ENCODE measurements at regions not wholly inside any gene's neighbourhood (a gene's known extent, or its start where the extent isn't known, plus 50 kb on each side); places are given as distances from the start of the nearest gene placed in this dataset.
"Not testable (repeated sequence)": the region's sequence is repeated elsewhere in the genome, so short reads cannot be mapped to it uniquely, and the experiment has no call there.

DNA sequence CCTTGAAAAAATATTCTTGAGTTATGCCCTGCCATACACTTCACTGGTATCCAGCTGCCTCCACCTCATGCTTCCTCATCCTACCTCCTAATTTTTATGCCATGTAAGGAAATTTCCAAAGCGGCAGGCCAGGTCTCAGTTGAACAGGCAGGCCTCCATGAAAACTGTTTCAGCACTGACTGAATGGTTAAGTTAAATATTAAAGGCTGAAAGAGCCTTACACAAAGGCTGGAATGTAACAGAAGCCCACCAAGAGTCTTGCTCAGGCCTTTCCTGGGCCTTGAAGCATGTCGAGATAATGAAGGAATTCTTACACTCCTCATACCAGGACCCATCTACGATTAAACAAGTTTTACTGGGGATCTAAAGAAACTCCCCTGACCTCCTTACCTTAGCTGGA, 359.6 kb upstream of the NOCT start:
- no peak for DNase-seq (ENCODE audit: low spot score)
- in situ Hi-C loops (cut with HindIII; ENCODE audit: low sequenced_read_pairs), result no loop called here

GRCh38 chr4:138655286-138655685, 360.3 kb upstream of the NOCT start:
- peak; percentile 41 for DNase-seq (ENCODE audit: low spot score)
- in situ Hi-C loops (cut with HindIII; ENCODE audit: low sequenced_read_pairs), result no loop called here

DNA sequence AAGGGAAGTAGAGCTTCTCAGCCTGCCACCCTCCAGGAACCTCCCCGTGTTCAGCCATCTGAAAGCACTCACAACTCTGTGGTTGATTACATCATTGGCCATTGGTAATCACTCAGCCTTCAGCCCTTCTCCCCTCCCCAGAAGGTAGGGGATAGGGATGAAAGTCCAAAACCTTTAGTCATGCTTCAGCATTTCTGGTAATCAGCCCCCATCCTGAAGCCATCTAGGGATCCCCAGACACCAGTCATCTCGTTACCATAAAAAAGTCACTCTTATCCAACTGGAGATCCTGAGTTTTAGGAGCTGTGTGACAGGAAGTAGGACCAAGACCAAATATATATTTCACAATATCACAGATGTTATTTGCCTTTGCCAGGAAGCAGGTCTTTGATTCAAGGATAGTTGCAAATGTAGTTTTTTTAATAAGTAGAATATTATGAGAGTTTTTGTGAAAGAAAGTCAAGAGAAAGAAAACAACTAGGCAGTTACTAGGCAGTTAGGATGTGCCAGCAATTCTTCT, 364.6 kb upstream of the NOCT start:
- DNase-seq (ENCODE audit: low spot score), result no peak
- in situ Hi-C loops (cut with HindIII; ENCODE audit: low sequenced_read_pairs), result no loop called here

DNA sequence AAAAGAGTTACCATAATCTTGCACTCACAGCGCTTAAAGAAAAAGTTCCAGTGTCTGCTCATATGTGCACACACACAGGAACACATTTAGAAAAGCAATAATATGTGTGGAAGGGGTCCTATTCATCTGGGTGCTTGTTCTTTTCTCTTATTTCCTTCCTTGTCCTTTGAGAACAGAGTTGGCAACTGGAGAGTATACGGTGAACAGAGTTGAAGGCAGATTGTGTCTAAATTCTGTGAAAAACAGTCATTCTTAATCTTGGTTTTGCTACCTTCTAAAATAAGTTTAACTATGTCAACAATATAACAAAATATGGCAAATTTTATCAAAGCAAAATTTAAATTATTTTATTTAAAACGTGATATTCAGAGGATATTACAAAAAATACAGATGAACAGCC, 365.1 kb upstream of the NOCT start:
- in situ Hi-C loops (cut with HindIII; ENCODE audit: low sequenced_read_pairs), result no loop called here
- DNase-seq (ENCODE audit: low spot score), result no peak

- in situ Hi-C loops (cut with HindIII; ENCODE audit: low sequenced_read_pairs), result no loop called here
- no peak for DNase-seq (ENCODE audit: low spot score)
These were observed 368.1 kb upstream of the NOCT start for GRCh38 chr4:138647433-138647832.

GRCh38 chr4:138646383-138646782, 369.2 kb upstream of the NOCT start:
- DNase-seq (ENCODE audit: low spot score), result no peak
- in situ Hi-C loops (cut with HindIII; ENCODE audit: low sequenced_read_pairs), result no loop called here

DNA sequence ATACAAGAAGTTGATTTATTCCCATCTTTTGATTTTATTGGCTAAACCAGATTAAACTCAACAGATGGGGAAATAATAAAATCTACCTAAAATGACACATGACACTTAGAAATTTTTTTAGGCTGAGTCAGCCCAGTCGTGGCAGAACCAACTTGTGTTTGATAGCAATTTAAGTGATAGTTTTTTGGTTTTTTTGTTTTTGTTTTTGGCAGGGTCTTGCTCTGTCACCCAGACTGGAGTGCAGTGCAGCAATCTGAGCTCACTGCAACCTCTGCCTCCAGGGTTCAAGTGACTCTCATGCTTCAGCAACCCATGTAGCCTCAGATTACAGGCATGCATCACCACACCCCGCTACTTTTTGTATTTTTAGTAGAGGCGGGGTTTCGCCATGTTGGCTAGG, 370.3 kb upstream of the NOCT start:
- no peak for DNase-seq (ENCODE audit: low spot score)
- in situ Hi-C loops (cut with HindIII; ENCODE audit: low sequenced_read_pairs), result no loop called here

GRCh38 chr4:138644322-138644721, 371.3 kb upstream of the NOCT start:
- in situ Hi-C loops (cut with HindIII; ENCODE audit: low sequenced_read_pairs), result no loop called here
- no peak for DNase-seq (ENCODE audit: low spot score)

GRCh38 chr4:138643827-138644226, 371.8 kb upstream of the NOCT start:
- in situ Hi-C loops (cut with HindIII; ENCODE audit: low sequenced_read_pairs), result no loop called here
- no peak for DNase-seq (ENCODE audit: low spot score)

GRCh38 chr4:138639018-138639741, 376.4 kb upstream of the NOCT start:
- DNase-seq (ENCODE audit: low spot score), result no peak
- in situ Hi-C loops (cut with HindIII; ENCODE audit: low sequenced_read_pairs), result no loop called here

GRCh38 chr4:138636781-138637180, 378.8 kb upstream of the NOCT start:
- no peak for DNase-seq (ENCODE audit: low spot score)
- in situ Hi-C loops (cut with HindIII; ENCODE audit: low sequenced_read_pairs), result no loop called here

DNA sequence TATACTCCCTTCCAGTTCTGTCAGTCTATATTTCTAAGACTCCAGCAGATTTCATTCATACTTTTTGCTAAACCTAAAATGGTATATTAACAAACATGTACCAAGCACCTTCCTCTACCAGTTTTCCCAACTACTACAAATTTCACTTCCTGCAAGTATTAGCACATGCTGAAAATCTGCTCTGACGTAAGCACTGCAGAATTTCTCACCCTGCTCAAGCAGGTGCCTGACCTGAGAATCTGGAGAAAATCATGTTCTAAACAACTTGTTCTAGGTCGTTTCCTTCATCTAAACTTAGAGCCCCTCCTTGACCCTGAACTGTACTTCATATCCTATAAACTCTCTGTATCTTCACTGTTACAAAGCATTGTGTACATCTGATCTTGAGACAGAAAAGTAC, 380.7 kb upstream of the NOCT start:
- in situ Hi-C loops (cut with HindIII; ENCODE audit: low sequenced_read_pairs), result no loop called here
- DNase-seq (ENCODE audit: low spot score), result no peak

GRCh38 chr4:138633580-138633904, 382.0 kb upstream of the NOCT start:
- no peak for DNase-seq (ENCODE audit: low spot score)
- in situ Hi-C loops (cut with HindIII; ENCODE audit: low sequenced_read_pairs), result no loop called here

GRCh38 chr4:138632856-138633579, 382.6 kb upstream of the NOCT start:
- DNase-seq (ENCODE audit: low spot score), result no peak
- in situ Hi-C loops (cut with HindIII; ENCODE audit: low sequenced_read_pairs), result no loop called here

DNA sequence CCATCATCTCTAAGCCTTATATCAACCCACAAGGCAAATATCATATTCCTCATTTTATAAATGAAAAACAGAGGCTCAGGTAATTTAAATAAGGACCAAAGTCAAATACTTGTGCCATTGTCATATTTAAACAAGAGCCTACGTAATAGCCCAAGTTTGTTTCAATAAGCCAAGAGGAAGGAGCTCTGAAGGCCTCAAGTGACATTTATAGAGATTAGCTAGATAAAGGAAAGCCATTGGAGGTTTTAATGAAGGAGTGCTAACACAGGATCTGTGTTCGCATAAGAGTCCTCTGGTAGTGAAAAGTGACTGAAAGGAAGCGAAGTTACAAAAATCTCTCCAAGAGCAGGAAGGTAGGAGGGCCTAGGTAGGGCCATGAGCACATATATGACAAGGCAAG, 384.9 kb upstream of the NOCT start:
- no peak for DNase-seq (ENCODE audit: low spot score)
- in situ Hi-C loops (cut with HindIII; ENCODE audit: low sequenced_read_pairs), result no loop called here

DNA sequence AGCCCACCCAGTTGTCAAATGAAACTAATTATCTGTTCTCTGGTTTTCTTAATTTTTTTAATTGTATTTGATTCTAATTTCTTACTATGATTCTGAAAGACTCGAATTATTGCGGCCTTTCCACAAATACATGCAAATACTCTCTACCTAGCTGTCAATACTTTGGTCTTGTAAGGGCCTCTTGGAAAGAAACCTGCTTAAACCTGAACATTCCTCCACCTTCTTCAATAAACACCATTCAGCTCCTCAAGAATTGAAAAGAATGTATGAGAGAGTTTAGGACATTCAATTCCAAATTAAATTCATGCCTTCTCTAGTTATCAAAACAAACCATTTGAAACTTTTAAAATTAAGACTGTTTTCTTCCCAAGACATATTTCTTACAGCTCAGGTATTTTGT, 385.9 kb upstream of the NOCT start:
- DNase-seq (ENCODE audit: low spot score), result no peak
- in situ Hi-C loops (cut with HindIII; ENCODE audit: low sequenced_read_pairs), result no loop called here

- DNase-seq (ENCODE audit: low spot score), result no peak
- in situ Hi-C loops (cut with HindIII; ENCODE audit: low sequenced_read_pairs), result no loop called here
These were observed 384.9 kb upstream of the SLC7A11 start for GRCh38 chr4:138627096-138627495.

- in situ Hi-C loops (cut with HindIII; ENCODE audit: low sequenced_read_pairs); DNase-seq (ENCODE audit: low spot score): not testable (repeated sequence)
These were observed 380.2 kb upstream of the SLC7A11 start for GRCh38 chr4:138622362-138622761.

- in situ Hi-C loops (cut with HindIII; ENCODE audit: low sequenced_read_pairs), result no loop called here
- no peak for DNase-seq (ENCODE audit: low spot score)
These were observed 374.6 kb upstream of the SLC7A11 start for GRCh38 chr4:138616775-138617174.

DNA sequence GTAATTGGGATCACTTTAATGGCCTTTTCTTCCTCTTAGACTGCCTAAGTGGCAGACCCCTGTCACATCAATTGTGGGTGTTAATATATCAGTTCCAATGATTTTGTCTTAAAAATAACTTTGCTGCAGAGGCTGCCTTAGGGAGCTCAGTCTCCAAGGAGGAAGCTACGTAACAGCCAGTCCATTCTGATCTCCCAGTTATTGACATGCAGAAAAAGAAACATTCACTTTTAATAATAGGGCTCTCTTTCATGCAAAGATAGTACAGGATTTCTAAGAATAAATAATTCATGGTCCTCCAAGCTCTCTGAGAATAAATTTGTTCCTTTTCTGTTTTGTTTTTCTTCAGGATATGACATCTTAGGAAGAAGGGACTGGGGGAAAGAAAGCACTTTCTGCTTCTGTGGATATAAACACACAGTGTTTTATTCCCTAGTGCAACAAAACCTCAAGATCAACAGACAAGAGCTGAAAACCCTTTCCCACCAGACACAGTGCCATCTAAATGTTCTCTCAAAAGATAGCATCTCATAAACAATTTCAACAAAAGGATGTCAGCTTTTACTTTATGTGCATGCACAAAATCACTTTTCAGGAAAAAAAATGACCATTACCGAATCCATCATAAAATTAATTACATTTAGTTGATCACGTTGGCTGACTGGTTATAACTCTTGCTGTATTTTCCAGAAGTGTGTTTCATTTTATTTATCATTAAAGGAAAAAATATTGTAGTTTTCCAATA, 372.4 kb upstream of the SLC7A11 start:
- in situ Hi-C loops (cut with HindIII; ENCODE audit: low sequenced_read_pairs), result no loop called here
- DNase-seq (ENCODE audit: low spot score), result no peak
